Mesenchymal stem cell (in vitro differentiated cells and primary cell): ENCODE measurements at regions not wholly inside any gene's neighbourhood (a gene's known extent, or its start where the extent isn't known, plus 50 kb on each side); places are given as distances from the start of the nearest gene placed in this dataset.

Experiments used
- DNase-seq: peaks from one replicate; pipeline ENCODE4 v3.0.0-alpha.2; 2013
- H2AFZ ChIP-seq: one replicate; pipeline ENCODE4 v1.6.1; 2013; ENCODE audit warnings: low read depth, mild to moderate bottlenecking, control low read depth, inconsistent platforms, low read length, moderate library complexity
- H2AK5ac ChIP-seq: 2 replicates; pipeline ENCODE4 v1.6.1; 2013; ENCODE audit warnings: low read length, moderate library complexity, mild to moderate bottlenecking, inconsistent platforms; ENCODE audit not compliant: severe bottlenecking
- H2BK120ac ChIP-seq: one replicate; pipeline ENCODE4 v1.6.1; 2013; ENCODE audit warnings: low read depth, mild to moderate bottlenecking, inconsistent platforms, low read length, moderate library complexity
- H2BK12ac ChIP-seq, 2 experiments: one replicate each; pipeline ENCODE4 v1.6.1; 2013; ENCODE audit warnings: inconsistent platforms in 2 of 2, low read length in 2 of 2, mild to moderate bottlenecking in 2 of 2, moderate library complexity in 2 of 2, control low read depth in 1 of 2
- H2BK15ac ChIP-seq: one replicate; pipeline ENCODE4 v1.6.1; 2013; ENCODE audit warnings: mild to moderate bottlenecking, low read depth, inconsistent platforms; ENCODE audit not compliant: poor library complexity, severe bottlenecking
- H2BK5ac ChIP-seq: 2 replicates; pipeline ENCODE4 v1.6.1; 2013; ENCODE audit warnings: low read depth, mild to moderate bottlenecking, low read length, control low read depth, inconsistent platforms; ENCODE audit not compliant: poor library complexity, severe bottlenecking
- H3K14ac ChIP-seq, 2 experiments: one replicate each; pipeline ENCODE4 v1.6.1; 2013; ENCODE audit warnings: inconsistent platforms in 2 of 2, low read length in 2 of 2, control low read depth in 1 of 2, mild to moderate bottlenecking in 1 of 2, moderate library complexity in 1 of 2
- H3K18ac ChIP-seq, 2 experiments: one replicate each; pipeline ENCODE4 v1.6.1; 2013; ENCODE audit warnings: inconsistent platforms in 2 of 2, low read length in 2 of 2, control low read depth in 1 of 2, low read depth in 1 of 2, mild to moderate bottlenecking in 1 of 2
- H3K23ac ChIP-seq, 2 experiments: one replicate each; pipeline ENCODE4 v1.6.1; 2013; ENCODE audit warnings: inconsistent platforms in 2 of 2, low read length in 2 of 2, mild to moderate bottlenecking in 2 of 2, moderate library complexity in 2 of 2, control low read depth in 1 of 2
- H3K27ac ChIP-seq: 2 replicates; pipeline ENCODE4 v1.5.1; 2013; ENCODE audit warnings: mild to moderate bottlenecking, moderate library complexity, low read length, control low read depth, inconsistent platforms; ENCODE audit not compliant: poor library complexity, severe bottlenecking
- H3K27me3 ChIP-seq, 2 experiments: 2 replicates each; pipeline versions ENCODE4 v1.6.1 to v1.7.0; 2013; ENCODE audit warnings: low read length in 2 of 2, mild to moderate bottlenecking in 2 of 2, moderate library complexity in 2 of 2, control low read depth in 1 of 2, inconsistent platforms in 1 of 2; ENCODE audit not compliant: control insufficient read depth in 1 of 2, insufficient read depth in 1 of 2
- H3K36me3 ChIP-seq, 2 experiments: 2 replicates each; pipeline versions ENCODE4 v1.6.1 to v1.7.0; 2013; ENCODE audit warnings: low read length in 2 of 2, control low read depth in 1 of 2, inconsistent platforms in 1 of 2, low read depth in 1 of 2, mild to moderate bottlenecking in 1 of 2; ENCODE audit not compliant: insufficient read depth in 2 of 2, control insufficient read depth in 1 of 2
- H3K4ac ChIP-seq, 2 experiments: one replicate each; pipeline ENCODE4 v1.6.1; 2013; ENCODE audit warnings: inconsistent platforms in 2 of 2, low read length in 2 of 2, mild to moderate bottlenecking in 2 of 2, moderate library complexity in 2 of 2, control low read depth in 1 of 2, low read depth in 1 of 2
- H3K4me1 ChIP-seq: 2 replicates; pipeline ENCODE4 v1.6.1; 2013; ENCODE audit warnings: low read depth, low read length, control low read depth; ENCODE audit not compliant: control insufficient read depth, insufficient read depth
- H3K4me2 ChIP-seq: 2 replicates; pipeline ENCODE4 v1.6.1; 2013; ENCODE audit warnings: low read length, mild to moderate bottlenecking, inconsistent platforms; ENCODE audit not compliant: poor library complexity, severe bottlenecking
- H3K4me3 ChIP-seq, 2 experiments: 2 replicates each; pipeline versions ENCODE4 v1.5.1 to v1.7.0; 2013; ENCODE audit warnings: low read length in 2 of 2, mild to moderate bottlenecking in 2 of 2, control low read depth in 1 of 2, low read depth in 1 of 2; ENCODE audit not compliant: insufficient read depth in 1 of 2
- H3K79me1 ChIP-seq: replicated peaks from 2 replicates; pipeline ENCODE4 v1.6.1; 2013; ENCODE audit warnings: mild to moderate bottlenecking, control low read depth, low read length, inconsistent platforms; ENCODE audit not compliant: poor library complexity, severe bottlenecking
- H3K9ac ChIP-seq: 2 replicates; pipeline ENCODE4 v1.7.0; 2013; ENCODE audit warnings: mild to moderate bottlenecking, low read length, moderate library complexity
- H3K9me3 ChIP-seq: 2 replicates; pipeline ENCODE4 v1.7.0; 2013; ENCODE audit warnings: mild to moderate bottlenecking, low read length; ENCODE audit not compliant: control insufficient read depth
- H4K8ac ChIP-seq: one replicate; pipeline ENCODE4 v1.6.1; 2013; ENCODE audit warnings: inconsistent platforms, mild to moderate bottlenecking, low read length, moderate library complexity
- H4K91ac ChIP-seq: one replicate; pipeline ENCODE4 v1.6.1; 2013; ENCODE audit warnings: mild to moderate bottlenecking, low read length, inconsistent platforms
- whole genome bisulfite sequencing: methylation state at CpG from one replicate; pipeline ENCODE4 v1.1.7; 2013; ENCODE audit warnings: mixed read lengths; 5-methylcytosine and 5-hydroxymethylcytosine counted together

- no peak overlapping the region for H3K4me3 ChIP-seq
- no peaks in the 10 kb centered on the region for H3K36me3 ChIP-seq
- peaks cover 16% of the 10 kb centered on the region for H3K9me3 ChIP-seq
- no peak overlapping the region for H2BK5ac ChIP-seq
- H3K23ac ChIP-seq = no peak overlapping the region
- no peak overlapping the region for H3K4ac ChIP-seq
- H4K91ac ChIP-seq = no peak overlapping the region
- no peak overlapping the region for H2AFZ ChIP-seq
- no peak for DNase-seq
- H3K27ac ChIP-seq = no peak overlapping the region
- no peaks in the 10 kb centered on the region for H3K4me1 ChIP-seq
- no peak overlapping the region for H2AK5ac ChIP-seq
- H3K27me3 ChIP-seq = no peaks in the 10 kb centered on the region
- H2BK12ac ChIP-seq = no peak overlapping the region
- H2BK15ac ChIP-seq = no peak overlapping the region
- 73% methylated on average over 4 of the region's 4 CpGs for WGBS
- H2BK120ac ChIP-seq = no peak overlapping the region
- H3K14ac ChIP-seq = no peak overlapping the region
- H4K8ac ChIP-seq = no peak overlapping the region
- no peaks in the 10 kb centered on the region for H3K79me1 ChIP-seq
- H3K18ac ChIP-seq = no peak overlapping the region
- no peak overlapping the region for H3K9ac ChIP-seq
- H3K4me2 ChIP-seq = no peak overlapping the region
These were observed 1032.1 kb upstream of the RBFOX1 start for GRCh38 chr16:6300523-6300922.

GRCh38 chr16:6297666-6298410 lies 1034.8 kb upstream of the RBFOX1 start:
- H3K27ac ChIP-seq = no peak overlapping the region
- no peak overlapping the region for H2BK120ac ChIP-seq
- no peak overlapping the region for H2AFZ ChIP-seq
- H2BK15ac ChIP-seq = no peak overlapping the region
- no peak for DNase-seq
- H3K4me3 ChIP-seq = no peak overlapping the region
- H3K23ac ChIP-seq = no peak overlapping the region
- no peaks in the 10 kb centered on the region for H3K79me1 ChIP-seq
- H2BK5ac ChIP-seq = no peak overlapping the region
- H3K9me3 ChIP-seq = peaks cover 16% of the 10 kb centered on the region
- H4K91ac ChIP-seq = no peak overlapping the region
- 56% methylated on average over 8 of the region's 8 CpGs for WGBS
- H2BK12ac ChIP-seq = no peak overlapping the region
- H3K4me1 ChIP-seq = no peaks in the 10 kb centered on the region
- H3K4me2 ChIP-seq = no peak overlapping the region
- no peak overlapping the region for H2AK5ac ChIP-seq
- no peak overlapping the region for H4K8ac ChIP-seq
- no peak overlapping the region for H3K4ac ChIP-seq
- H3K9ac ChIP-seq = no peak overlapping the region
- no peaks in the 10 kb centered on the region for H3K36me3 ChIP-seq
- no peak overlapping the region for H3K18ac ChIP-seq
- H3K27me3 ChIP-seq = no peaks in the 10 kb centered on the region
- H3K14ac ChIP-seq = no peak overlapping the region

DNA sequence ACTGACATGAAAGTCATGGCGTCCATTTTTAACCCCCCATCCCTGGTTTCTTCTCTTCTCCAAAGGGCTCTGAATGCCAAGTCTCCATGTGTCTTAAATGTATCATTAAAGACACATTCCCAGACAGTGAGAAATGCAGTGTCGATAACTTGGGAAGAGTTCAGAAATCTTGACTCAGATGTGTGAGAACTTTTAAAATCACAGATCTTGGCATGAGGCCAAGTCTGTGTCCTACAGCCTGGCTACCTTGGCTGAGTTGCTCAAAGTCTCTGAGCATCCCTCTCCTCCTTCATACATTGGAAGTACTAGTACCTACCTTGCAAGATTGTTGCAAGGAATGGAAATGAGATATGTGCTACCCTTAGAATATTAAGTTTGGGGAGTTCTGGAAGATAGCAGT lies 1046.5 kb upstream of the RBFOX1 start:
- H3K36me3 ChIP-seq = no peaks in the 10 kb centered on the region
- no peak overlapping the region for H3K4ac ChIP-seq
- no peak overlapping the region for H3K18ac ChIP-seq
- no peak overlapping the region for H3K14ac ChIP-seq
- no peak overlapping the region for H4K91ac ChIP-seq
- no peak overlapping the region for H2BK5ac ChIP-seq
- 89% methylated on average over 2 of the region's 2 CpGs for WGBS
- no peak overlapping the region for H2BK12ac ChIP-seq
- H3K79me1 ChIP-seq = no peaks in the 10 kb centered on the region
- no peak for DNase-seq
- no peak overlapping the region for H2AFZ ChIP-seq
- no peaks in the 10 kb centered on the region for H3K27me3 ChIP-seq
- no peak overlapping the region for H2BK120ac ChIP-seq
- no peak overlapping the region for H3K23ac ChIP-seq
- H3K4me3 ChIP-seq = no peak overlapping the region
- no peaks in the 10 kb centered on the region for H3K4me1 ChIP-seq
- peaks cover 16% of the 10 kb centered on the region for H3K9me3 ChIP-seq
- no peak overlapping the region for H3K27ac ChIP-seq
- H3K4me2 ChIP-seq = no peak overlapping the region
- H4K8ac ChIP-seq = no peak overlapping the region
- H2AK5ac ChIP-seq = no peak overlapping the region
- no peak overlapping the region for H2BK15ac ChIP-seq
- no peak overlapping the region for H3K9ac ChIP-seq

GRCh38 chr16:6284731-6285130 lies 1047.9 kb upstream of the RBFOX1 start:
- Histone ChIP-seq H3K27me3 (no peaks in the 10 kb centered on the region), H2BK5ac (no peak overlapping the region), H4K91ac (no peak overlapping the region), H3K4me3 (no peak overlapping the region), H2BK120ac (no peak overlapping the region), H2AFZ (no peak overlapping the region), H3K9me3 (peaks cover 16% of the 10 kb centered on the region), H3K14ac (no peak overlapping the region), H3K36me3 (no peaks in the 10 kb centered on the region), H3K23ac (no peak overlapping the region), H2BK12ac (no peak overlapping the region), H3K4me1 (no peaks in the 10 kb centered on the region), H3K9ac (no peak overlapping the region), H3K79me1 (no peaks in the 10 kb centered on the region), H2BK15ac (no peak overlapping the region), H4K8ac (no peak overlapping the region), H3K4me2 (no peak overlapping the region), H2AK5ac (no peak overlapping the region), H3K18ac (no peak overlapping the region), H3K27ac (no peak overlapping the region), H3K4ac (no peak overlapping the region)
- WGBS = 46% methylated on average over 7 of the region's 7 CpGs
- no peak for DNase-seq
